ENCODE measurements at regions not wholly inside any gene's neighbourhood (a gene's known extent, or its start where the extent isn't known, plus 50 kb on each side); places are given as distances from the start of the nearest gene placed in this dataset.

GRCh38 chr13:38483623-38484022 lies 134.0 kb downstream of the UFM1 start:
- TF ChIP-seq CTCF (IDR thresholded peaks at IDR 0.05; ENCODE audit: low read depth, low read length) (no peak), POLR2A (IDR thresholded peaks at IDR 0.05; ENCODE audit: extremely low read depth, insufficient read length) (no peak), MAX (IDR thresholded peaks at IDR 0.05; ENCODE audit: low read depth, low read length) (no peak)

All from NB4 (cell line).